ENCODE measurements at regions not wholly inside any gene's neighbourhood (a gene's known extent, or its start where the extent isn't known, plus 50 kb on each side); places are given as distances from the start of the nearest gene placed in this dataset.

DNA sequence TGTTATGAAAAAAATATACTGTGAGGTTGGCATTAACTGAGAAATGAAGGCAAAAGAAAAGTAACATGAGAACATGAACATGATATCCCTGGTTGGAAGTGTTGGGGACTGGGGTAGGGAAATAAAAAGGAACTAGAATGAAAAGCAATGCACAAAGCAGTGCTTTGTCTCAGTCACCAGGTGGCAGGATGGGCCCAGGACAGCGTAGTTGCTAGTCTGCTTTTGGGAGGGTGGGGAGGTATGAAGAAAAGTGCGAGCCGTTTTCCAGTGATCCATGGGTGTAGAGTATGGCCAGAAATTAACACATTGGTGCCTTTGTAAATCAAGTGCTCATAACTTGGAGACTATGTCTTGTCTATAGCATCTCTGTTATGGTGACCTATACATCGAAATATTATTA, 662.5 kb upstream of the SALL1 start:
- no peak for DNase-seq (ENCODE audit: low read depth)

DNA sequence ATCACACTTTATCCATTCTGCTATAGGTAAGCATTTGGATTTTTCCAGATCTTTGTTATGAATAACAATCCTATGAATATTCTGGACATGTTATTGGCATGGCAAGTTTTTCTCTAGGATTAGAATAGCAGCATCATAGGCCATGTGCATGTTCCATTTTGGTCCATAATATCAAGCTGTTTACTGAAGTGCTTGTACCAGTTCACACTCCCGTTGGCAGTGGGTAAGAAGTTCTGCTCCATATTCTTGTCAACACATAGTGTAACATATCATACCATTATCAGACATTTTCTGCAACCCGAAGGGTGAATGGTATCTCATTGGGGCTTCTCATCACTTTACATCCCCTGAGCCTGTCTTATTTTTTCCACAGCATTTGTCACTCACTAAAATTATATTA, 661.9 kb upstream of the SALL1 start:
- DNase-seq (ENCODE audit: low read depth): no peak

DNA sequence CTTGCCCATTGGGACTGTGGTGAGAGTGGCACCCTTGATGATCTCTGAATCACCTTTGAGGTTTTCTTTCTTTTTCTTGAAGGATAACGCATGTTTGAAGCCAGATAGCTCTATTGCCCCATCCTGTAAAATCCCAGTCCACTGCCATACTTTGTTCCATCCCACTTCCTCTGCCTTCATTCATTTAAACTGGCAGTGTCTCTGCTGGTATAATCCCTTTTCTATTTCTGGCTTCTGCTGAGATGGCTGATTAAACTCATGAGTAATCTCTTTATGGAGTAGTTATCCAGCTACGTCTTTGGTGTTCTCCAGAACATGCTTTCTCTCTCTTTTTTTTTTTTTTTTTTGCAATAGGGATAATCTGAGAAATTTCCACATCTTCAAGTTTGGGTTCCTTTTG, 656.5 kb upstream of the SALL1 start:
- no peak for DNase-seq (ENCODE audit: low read depth)

DNA sequence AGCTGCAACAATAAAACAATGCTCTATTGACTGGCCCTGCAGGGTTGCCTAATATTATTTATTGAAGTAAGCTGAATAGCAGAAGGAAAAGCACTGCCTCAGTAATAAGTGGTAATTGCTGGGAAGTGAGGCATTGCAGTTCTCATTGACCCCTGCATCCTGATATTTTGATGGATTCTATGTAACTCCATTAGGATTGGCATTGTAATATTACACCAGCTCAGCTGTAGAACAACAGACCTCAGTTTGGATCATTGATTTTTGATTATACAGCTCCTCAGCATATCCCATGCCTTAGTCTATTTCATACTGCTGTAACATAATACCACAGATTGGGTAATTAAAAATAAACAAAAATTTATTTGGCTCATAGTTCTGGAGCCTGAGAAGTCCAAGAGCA, 650.6 kb upstream of the SALL1 start:
- no peak for DNase-seq (ENCODE audit: low read depth)

DNA sequence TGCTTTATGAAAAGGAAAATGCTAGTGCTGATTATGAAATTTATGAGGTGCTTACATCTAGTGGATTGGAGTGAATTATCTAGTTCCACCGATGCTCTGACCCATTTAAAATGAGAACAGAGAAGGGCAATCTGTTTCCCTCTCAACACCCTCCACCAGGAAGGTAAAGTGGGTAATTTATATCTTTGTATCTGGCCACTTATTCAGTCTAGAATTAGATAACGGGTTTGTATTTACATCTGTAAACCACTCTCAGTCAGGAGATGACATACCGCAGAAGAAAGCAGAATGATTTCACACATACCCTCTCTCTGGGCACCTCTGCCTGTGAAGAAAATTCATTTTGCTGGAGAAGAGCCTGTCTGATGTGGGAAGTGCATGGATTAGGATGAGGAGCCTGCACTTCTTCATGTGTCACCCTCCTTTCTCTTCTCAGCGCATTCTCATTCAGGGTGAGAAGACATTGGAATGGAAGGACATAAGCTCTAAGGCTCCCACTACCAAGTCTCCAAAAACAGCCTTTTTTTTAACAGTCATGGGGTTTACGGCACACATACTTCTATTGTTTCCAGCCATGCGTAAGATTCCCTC, 646.7 kb upstream of the SALL1 start:
- no peak for DNase-seq (ENCODE audit: low read depth)

DNA sequence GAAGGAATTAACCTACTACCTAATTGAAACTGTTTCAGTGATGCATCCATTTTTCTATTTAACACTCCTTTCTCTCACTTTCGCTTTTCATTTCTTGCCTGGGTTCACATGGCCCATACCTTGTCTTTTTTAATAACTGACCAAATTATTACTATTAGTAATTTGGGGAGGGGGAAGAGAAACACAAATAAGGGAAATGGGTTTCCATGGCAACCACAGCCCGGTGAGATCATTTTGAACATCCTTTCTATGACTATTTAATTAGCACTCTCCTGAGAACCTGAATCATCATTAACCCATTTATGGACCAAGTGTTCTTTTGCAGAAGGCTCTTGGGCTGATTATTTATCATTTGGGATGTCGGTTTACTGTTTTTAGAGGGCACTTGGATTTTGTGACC, 628.2 kb upstream of the SALL1 start:
- no peak for DNase-seq (ENCODE audit: low read depth)

DNA sequence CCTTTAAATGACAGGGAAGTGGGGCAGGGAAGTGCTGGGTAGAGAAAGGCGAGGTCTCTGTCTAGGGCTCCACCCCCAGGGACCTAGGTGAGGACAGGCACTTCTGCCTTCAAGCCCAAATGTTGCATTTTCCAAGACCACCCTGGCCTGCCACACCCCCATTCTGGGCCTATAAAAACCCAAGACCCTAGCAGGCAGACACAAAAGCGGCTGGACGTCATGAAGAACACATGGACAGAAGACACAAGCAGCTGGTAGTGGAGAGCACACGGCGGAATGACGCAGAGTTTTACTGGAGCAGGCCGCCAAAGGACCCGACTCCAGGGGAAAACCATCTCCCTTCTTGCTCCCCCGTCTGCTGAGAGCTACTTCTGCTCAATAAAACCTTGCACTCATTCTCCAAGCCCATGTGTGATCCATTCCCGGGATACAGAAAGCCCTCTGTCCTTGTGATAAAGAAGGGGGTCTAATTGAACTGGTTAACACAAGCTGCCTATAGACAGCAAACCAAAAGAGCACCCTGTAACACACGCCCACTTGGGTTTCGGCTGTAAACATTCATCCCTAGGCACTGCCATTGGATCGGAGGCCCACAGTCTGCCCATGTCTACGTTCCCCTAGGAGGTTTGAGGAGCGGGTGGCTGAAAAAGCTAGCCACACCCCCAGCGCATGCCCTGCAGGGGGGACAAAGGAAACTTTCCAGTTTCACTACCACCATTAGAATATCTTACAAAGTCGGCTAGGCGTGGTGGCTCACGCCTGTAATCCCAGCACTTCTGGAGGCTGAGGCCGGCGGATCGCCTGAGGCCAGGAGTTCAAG, 622.2 kb upstream of the SALL1 start:
- DNase-seq (ENCODE audit: low read depth): no peak

DNA sequence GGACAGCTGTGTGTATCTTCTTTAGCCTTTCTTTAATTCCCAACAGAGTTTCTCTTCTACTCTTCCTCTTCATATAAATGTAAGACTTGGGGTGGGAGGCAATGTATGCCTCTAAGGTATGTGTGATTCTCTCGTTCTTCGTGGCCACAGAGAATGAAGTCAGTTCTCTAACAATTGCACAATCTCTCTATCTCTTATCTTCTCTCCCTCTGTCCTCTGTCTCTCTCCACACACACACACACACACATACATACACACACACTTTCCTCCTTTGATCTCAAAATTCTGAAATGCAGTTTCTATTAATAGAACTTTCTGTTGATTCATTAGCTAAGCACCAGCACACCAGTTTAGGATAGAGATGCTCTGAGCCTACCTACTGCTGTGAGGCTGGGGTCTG, 615.7 kb upstream of the SALL1 start:
- no peak for DNase-seq (ENCODE audit: low read depth)

DNA sequence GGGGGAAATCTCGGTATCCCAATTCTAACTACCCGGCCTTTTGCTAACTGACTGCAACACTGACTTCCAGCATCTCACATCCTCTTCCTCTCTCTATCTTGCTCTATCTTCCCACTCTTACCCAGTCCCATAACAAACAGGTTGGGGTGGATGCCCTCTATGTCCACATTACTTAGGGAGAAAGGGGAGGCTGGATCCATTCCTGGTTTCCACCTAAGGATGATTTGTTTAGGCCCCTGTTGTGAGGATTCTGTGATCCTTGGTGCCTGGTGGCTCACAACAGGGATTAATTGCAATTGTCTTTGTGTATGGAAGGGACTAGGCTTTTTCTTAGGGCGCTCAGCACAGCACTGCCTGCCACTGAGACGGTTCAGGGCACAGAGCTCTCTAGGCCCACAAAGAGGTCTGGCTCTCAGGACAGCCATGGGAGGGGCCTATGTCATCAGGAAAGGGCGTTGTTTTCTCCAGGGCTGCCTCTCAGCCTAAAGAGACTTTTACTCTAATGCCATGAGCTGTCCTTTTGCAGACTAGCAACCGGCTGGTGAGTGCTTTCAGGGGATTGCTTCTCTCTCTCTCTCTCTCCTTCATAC, 612.1 kb upstream of the SALL1 start:
- no peak for DNase-seq (ENCODE audit: low read depth)

DNA sequence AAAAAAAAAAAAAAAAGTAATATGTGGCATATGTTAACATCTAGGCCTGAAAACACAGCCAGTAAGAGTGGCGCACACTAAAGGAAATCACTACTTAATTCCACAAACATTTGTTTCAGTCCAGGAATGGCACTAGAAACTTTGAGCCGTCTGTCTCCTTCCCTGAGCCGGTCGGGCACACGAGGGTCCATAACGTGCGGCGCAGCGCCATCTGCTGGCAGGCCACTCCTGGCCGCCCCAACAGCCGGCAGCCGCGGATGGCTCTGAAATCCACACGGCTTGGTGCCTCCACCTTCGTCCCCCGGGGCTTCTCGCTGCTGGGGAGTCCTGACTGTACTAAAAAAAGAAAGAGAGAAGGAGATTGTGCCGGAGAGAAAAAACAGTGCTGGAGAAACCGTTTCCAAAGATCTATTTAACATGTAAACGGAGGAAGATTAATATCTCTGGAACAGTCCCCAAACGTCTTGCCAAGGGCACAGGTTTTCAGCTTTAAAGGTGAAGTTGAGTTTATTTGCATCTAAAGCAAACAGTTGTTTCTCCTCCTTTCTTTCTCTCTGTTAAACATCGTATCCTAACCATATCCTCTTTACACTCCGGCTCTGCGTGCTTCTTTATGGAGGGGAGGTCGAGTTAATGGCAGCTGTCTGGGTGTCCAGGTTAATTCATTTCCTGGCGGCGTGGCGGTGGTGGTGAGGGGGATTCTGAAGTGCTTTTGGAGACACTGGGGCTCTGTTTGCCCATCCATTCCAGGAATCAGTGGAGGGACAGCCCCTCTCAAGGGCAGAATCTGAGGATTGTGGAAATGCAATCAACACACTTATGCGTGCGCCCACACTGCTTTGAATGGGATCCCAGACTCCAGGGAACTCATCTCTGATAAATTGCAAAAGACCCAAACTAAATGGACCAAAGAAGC, 611.3 kb upstream of the SALL1 start:
- DNase-seq (ENCODE audit: low read depth): peak; percentile 47

DNA sequence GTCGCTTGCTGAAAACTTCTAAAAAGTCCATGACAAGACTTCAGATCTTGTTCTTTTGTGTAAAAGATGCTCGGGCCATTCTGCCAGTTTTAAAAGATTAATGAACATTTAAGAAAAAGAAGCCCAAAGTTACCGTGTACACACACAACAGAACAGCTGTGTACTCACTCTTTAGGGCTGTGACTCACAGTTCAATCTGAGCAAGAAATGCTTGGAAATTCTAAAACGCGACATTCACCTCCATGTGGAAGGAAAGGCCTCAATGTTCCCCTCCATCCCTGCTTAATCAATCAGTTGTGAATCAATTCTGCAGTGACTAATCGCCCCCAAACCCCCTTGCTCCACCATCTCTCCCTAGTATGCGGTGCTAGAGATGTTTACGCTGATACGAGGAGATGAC, 609.9 kb upstream of the SALL1 start:
- peak; percentile 36 for DNase-seq (ENCODE audit: low read depth)

DNA sequence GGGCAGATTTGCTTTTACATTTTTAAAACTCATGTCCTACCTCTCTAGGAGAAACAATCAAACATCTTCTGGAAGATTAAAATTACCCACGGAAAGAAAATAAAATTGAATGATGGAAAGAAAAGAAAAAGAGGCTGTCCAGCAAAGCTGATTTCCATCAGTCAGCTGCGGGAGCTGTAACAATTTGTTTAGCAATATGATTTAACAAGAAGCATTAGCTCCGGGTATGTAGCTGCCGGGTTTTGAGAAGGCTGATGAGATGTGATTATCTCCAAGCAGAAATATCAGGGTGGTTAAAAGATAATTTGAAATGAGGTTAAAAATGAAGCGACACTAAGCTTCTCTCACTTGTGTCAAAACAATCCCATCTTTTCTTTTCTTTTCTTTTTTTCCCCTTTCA, 608.9 kb upstream of the SALL1 start:
- no peak for DNase-seq (ENCODE audit: low read depth)

DNA sequence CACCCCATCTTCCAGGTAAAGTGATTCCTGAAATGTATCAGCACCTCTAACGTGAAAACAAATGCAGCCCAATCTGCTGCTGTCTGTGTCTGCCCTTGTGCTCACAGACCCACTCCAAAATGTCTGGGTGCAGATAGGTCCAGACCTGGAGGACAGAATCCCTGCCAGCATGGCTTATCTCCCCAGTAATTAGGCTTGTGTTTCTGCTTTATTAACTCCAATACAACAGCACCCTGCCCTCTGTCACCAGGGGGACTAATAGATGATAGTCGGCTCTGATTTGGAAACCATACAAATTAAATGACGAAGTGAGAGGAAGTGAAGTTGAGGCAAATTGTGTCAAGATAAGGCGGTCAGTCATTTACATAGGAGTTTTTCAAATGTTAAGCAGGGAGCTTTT, 608.3 kb upstream of the SALL1 start:
- no peak for DNase-seq (ENCODE audit: low read depth)

DNA sequence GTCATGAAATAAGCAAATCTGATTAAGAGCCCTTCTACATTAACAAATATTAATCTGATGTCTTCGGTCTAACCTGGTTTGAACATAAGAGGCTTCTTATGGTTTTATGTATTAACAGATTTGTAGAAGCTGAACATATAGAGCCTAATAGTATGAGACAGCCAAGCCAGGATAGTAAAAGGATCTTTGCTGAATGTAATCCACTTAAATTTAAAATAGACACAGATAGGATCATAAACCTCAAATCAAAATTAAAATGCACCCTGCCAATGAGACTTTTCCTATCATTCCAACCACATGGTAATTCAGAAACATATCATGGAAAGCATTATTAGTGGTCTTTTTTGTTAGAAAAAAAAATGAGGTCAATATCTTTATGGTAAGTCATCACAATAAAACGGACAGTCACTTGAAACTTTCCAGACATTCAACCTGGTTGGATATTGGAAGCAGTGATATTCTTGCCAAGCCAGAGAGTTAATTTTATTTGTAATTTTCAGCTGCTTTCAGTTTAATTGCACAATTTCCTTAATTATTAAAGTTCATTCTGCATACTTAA, 606.9 kb upstream of the SALL1 start:
- DNase-seq (ENCODE audit: low read depth): no peak

DNA sequence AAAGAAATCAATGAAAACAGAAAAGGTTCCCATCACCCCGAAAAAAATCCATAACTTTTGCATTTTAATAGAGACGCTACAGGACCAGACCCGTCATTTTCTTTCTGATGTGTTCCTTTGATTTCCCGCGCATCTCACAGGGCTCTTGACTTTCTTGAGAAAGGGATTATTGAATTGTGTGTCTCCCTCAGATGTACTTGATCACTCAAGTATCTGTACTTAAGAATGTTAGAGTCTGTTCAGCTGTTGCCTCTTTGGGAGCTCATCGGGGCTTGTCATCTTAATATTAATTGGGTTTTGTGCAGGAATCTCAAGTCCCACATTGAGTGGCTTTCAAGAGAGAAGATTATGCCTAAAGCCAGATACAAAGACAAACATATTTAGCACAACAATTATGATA, 606.4 kb upstream of the SALL1 start:
- DNase-seq (ENCODE audit: low read depth): no peak

DNA sequence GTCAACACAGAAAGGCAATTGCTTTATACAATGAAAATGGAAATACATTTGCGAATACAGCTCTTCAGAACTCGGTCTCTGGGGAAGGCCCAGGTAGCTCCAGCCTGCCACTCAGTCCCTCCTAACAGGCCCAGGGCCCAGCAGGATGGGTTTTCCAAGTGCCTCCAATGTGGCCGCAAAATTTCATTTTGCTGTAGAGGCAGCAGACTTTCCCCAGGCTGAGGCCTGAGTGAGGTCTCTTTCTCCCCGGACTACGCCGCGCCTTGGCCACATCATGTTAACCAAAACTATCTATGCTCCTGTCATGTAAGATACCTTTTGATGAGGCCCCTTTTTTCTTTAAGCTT, 606.0 kb upstream of the SALL1 start:
- DNase-seq (ENCODE audit: low read depth): no peak

DNA sequence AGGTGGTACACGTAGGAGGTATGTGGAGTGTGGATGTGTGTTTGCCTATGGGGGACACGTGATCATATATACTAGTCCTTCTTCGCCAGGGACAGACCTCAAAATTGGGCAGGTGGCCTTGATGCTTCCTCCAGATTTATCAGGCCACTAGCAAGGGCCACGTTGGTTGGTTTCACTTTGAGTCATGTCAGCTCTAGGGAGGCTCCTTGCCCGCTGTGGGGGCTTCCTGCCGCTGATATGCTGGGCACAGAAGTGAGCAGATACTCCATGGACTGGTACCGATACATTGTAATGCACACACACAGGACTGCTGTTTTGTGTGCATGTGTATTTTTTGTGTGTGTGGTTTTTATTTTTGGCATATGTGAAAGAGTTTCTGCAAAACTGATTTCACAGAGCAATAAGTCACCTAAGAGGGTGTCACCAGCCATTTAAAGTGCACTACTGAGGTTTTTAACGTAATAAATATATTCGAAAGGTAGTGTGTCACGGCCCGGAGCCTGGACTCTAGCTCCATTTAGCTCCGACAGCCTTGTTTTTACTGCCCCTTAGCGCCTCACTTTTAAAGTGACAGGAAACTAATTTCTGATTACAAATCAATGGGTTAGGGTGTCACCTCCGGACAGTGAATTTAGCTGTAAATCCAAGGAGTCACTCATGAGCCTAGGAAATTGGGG, 605.5 kb upstream of the SALL1 start:
- no peak for DNase-seq (ENCODE audit: low read depth)

DNA sequence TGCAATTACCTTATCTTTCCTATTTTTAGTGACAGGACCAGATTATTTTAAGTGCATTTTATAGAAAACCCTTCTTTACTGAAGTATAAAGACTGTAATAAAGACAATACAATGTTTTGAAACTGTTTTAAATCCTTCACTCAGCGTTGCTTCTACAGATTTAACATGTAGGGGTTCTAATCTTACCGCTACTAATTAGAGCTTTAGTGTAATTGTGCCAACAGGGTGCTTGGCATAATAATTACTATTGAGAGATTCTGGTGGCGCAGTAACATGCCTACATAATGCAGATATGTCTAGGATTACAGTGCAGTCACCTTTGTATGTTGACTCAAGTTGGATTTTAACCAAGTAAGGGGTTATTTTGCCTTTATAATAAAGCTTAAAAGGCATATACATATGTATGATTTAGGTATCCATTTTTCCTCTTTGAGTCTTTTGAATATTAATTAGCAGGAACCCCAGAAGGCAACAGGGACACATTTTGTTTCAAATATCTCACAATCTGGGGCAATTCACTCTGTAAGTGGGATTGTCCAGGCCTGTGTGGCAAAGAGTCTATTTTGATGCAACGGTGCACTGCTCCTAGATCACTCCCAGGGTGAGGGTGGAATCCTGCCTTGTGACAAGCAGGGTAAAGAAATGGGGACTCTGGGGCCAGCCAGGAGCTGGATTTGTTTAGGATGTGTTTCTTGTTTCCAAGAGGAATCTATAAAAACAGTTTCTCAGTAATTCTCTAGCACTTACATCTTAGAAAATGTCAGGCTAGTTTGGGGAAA, 604.7 kb upstream of the SALL1 start:
- no peak for DNase-seq (ENCODE audit: low read depth)

DNA sequence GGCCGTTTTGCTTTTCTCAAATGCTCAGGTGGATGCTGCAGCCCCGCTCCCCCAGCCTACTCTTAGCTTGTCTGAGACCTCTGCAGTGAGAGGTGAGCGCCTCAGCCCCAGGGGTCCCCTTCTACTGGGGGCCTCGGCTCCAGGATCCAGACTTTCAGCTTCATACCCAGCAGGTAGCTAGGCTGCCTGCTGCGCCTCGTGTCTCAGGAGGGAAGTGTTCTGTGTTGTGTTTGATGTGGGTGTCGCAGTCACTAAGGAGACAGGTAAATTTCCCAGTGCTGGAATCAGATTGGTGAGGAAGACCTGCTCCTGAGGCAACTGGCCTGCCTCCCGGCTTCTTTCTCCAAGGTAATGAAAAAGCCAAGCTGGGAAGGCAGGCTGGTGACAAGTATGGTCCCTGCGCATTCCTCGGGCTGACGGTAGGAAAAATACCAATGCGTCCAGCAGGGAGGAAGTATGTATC, 604.0 kb upstream of the SALL1 start:
- DNase-seq (ENCODE audit: low read depth): no peak

DNA sequence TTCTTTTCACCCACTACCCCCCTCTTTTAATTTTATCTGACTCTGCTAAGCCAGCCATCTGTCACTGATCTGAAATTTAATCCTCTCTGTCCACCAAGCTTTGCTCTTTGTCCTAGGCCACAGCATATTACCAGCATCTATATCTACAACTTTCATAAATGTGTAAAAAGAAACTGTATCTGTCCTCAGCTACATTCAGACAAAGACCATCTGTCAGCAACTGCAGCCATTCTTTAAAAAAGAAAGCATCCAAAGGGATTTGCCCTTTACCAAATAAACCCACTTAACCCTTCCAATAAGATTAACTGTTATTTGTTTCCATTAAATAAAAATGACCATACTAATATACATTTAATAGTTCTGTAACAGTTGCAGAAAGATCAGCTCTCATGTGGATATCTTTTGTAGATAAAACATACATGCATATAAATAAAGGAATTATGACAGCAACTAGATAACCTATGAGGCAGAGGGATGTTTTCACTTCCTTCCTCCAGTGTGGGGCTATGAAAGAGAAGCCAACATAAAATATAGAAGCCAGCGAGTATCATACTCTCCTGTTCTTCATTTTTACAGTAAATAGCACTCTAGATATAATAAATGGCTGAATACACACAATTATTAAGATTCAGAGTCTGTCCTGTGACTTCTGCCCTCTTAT, 602.5 kb upstream of the SALL1 start:
- no peak for DNase-seq (ENCODE audit: low read depth)
